Kidney glomerular epithelial cell (primary cell): ENCODE measurements at regions not wholly inside any gene's neighbourhood (a gene's known extent, or its start where the extent isn't known, plus 50 kb on each side); places are given as distances from the start of the nearest gene placed in this dataset.
A peak's percentile ranks its signal among the peaks of the same experiment; 100 is the strongest.

Experiments
- DNase-seq: peaks from one replicate; lab custom pipeline; 2025; lab: John Stamatoyannopoulos, UW

DNA sequence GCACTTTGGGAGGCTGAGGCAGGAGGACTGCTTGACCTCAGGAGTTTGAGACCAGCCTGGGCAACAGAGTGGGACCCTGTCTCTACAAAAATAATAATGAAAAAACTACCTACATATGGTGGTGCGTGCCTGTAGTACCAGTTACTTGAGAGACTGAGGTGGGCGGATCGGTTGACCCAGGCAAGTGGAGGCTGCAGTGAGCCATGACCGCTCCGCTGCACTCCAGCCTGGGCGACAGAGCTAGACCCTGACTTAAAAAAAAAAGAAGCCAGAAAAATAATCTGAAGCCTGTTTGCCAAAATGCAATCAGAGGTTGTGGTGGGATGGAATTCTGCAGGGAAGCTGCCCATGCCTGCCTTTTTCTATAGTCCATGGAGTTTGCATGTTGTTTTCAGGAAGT lies 50.4 kb upstream of the GGTA1 start:
- DNase-seq, result no peak

DNA sequence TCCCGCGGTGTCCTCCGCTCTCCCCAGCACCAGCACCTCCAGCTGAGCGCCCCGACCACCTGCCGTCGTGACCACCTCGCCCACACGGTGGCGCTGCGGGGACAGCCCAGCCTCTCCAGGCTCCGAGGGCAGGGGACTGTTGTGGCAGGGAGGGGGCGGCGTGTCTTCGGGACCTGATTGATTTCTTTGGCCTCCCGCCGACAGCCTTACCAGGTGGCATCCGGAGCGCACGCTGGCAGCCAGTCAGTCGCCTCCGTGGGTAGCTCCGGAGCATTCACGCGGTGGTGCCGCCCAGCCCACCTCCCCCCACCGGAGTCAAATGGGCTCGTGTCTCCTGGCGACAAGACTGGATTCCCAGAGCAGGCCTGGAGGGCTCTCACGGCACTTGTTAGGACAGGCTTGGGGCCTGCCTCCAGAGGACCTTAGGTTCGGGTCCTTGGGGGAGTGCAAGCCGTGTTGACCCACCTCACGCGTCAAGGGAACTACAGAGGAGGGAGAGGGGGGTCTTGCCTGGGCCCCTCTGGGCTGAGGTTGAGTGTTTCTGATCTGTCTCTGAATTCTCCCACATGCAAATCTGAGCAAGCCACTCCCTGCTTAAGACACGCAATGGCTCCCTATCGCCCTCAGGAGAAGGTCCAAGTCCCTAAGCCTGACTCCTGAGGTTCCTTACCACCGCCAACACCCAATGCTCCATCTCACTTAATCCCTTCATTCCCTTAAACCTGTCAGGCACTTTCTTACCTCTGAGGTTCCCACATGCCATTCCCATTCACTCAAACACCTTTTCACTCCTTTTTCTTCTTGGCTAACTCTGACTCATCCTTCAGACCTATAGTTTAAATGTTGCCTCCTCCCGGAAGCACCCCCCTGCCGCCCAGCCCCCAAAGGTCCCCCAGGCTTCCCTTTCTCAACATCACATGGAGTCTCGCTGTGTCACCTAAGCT lies 51.2 kb upstream of the GGTA1 start:
- peak; percentile 72 for DNase-seq

DNA sequence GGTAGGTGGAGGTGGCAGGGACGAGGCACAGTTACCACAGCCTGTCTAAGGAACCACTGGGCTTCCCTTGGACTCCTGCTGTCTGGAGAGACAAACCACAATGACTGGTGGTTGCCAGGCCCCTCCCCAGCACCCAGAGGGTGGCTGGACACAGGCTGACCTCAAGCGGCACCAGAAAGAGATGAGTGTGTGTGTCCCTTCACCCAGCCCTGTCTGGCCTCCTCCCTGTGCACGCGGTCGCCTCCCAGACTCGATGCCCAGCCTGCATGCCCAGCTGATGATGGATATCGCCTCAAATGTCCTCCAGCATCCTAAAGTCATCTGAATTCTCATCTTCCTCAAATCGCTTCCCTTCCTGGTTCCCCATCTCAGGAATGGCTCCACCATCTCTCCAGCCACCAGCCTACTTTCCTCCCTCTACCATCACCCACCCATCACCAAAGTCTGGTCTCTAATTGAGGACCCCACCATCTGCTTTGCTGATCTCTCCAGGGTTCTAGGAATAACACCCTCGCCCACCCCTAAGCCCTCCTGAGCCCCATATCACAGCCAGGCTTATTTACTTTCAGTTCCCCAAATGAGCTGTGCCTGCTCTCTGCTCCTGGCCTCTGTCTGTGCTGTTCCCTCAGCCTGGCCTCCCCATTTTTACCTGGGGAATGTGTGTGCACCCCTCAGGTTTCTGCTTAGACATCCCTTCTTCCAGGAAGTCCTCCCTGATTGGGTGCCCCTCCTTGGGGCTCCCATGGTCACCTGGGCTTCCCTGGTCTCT lies 52.5 kb upstream of the GGTA1 start:
- DNase-seq, result no peak

DNA sequence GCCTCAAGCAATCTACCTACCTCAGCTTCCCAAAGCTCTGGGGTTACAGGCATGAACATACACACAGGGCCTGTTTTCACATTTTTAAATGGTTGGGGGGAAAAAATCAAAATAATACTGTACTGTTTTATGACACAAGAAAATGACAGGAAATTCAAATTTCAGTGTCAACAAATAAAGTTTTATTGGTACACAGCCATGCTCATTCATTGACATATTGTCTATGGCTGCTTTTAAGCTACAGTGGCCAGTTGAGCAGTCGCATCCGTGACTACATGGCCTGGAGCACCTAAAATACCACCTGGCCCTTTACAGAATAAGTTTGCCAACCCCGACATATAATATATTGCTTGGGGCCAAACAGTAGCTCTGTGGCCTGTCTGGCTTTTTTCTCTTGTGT lies 56.4 kb upstream of the GGTA1 start:
- no peak for DNase-seq

DNA sequence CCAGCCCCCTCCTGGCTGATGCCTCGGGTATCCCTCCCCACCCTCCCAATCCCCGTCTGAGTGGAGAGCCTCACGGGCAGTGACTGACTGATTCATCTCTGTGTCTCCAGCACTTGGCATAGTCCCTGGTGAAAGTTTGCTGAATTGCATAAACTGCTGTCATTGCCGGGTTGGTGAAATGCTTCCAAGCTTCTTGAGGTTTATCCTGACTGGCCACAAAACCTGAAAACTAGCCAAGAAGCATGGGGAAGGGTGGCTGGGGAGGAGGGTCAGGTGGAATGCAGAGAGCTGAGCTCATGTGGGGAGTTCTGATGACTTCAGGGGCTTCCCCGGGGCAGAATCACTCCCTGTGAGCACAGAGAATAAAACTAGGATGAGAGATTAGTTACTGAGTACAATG lies 56.9 kb upstream of the GGTA1 start:
- DNase-seq, result peak; percentile 98

DNA sequence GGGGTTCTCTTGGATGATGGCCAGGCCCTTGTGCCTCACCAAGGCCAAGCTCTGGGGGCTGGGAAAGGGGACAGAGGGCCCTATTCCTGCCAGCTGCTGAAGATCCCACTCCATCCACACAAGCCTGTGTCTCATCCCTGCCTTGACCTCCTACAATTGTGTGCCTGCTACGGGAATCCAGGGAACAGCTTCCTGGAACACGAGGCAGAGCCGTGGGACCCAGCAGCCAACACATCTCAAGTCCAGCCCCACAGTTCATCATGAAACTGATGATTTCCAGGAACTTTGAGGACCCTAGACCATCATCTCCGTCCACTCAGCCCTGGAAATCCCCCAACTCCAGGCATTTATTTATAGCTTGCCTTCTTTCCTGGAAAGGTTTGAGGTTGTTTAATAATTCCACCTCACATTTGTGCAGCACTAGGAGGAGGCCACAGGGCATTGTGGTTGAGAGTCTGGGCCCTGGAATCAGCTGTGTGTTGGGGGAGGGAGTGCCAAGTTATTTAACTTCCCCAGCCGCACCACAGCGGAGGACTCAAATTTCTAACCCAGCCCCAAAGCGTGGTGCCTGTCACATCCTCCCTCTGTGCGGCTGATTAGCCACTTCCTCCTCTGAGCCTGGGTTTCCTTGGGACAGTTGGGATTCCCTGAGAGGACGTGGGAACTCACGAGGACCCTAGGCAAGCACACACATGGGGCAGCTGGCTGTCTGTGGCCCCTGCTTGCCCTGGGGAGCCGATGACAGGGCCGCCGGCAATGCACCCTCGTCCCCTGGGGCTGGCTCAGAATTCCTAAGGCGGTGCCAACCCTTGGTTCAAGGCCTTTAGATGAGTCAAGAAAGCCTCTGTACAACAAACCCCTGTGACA lies 58.2 kb upstream of the GGTA1 start:
- DNase-seq, result peak; percentile 85

DNA sequence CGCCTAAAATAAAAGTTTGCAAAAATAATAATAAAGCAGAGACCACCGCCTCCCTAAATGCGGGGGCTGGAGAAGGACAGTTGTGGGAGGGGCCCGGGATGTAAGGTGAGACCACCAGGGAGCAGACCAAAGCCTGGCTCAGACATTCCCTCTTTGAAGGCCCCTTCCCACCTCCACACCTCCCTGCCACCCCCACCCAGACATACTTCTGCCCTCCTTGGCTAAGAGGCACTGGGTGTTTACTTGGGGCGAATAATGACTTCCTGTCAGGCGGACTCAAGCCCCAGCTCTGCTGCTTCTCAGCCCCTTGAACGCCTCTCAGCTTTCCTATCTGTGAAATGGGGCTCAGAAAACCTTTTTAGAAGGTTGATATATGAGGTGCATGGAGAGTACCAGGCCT lies 58.8 kb upstream of the GGTA1 start:
- no peak for DNase-seq

DNA sequence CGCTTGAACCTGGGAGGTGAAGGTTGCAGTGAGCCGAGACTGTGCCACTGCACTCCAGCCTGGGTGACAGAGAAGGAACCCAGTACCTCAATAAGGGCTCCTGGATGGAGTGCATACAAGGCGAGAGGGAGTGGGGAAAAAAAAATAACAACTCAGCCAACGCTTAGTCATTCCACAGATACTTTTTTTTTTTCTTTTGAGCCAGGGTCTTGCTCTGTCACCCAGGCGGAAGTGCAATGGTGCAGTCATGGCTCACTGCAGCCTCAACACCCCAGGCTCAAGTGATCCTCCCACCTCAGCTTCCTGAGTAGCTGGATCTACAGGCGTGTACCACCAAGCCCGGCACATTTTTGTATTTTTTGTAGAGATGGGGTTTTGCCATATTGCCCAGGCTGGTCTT lies 59.5 kb upstream of the GGTA1 start:
- peak; percentile 86 for DNase-seq

DNA sequence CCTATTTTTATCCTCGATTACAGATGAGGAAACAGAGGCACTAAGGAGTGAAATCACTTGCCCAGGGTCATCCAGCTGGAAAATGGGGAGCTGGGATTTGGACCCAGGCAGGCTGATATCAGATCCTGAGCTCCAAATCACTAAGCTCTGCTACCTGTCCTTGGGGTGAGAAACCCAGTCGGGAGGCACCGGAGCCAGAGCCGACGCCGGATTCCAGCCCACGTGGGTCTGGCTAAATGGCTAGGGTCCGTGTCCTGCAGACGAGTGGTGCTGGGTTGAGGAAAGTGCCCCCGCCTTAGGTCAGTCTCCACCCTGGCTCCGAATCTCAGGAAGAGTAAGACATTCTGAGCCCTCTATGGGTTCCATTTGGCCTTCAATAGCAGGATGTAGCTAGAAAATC lies 61.3 kb upstream of the GGTA1 start:
- no peak for DNase-seq

DNA sequence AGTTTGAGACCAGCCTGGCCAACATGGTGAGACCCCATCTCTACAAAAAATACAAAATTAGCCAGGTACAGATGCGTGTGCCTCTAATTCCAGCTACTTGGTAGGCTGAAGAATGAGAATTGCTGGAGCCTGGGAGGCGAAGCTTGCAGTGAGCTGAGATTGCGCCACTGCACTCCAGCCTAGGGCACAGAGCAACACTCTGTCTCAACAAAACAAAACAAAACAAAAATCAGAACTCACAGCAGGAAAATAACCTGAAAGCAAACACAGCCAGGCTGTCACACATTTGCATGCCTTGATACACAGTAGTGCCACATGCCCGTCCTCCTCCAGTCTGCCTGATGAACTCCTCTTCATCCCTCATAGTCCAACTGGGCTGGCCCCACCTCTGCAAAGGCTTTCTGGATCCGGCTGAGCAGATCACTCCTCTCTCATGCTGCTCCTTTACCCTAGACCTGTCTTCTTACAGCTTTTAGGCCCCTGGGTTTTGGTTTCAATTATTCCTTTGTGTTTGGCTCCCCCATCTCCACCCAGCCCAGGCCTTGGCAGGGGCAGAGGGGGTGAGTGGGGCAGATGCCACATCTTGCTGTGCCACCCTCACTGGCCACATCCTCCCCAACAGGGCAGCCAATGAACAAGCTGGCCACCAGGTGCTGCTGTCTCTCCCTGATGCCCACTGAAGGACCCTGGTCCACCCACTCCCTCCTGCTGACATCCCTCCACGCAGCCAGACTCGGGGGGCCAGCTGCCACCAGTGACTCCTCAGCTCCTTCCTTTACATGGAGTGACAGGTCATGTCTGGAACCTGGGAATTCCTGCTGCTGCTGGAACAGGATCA lies 62.0 kb upstream of the GGTA1 start:
- DNase-seq, result no peak

DNA sequence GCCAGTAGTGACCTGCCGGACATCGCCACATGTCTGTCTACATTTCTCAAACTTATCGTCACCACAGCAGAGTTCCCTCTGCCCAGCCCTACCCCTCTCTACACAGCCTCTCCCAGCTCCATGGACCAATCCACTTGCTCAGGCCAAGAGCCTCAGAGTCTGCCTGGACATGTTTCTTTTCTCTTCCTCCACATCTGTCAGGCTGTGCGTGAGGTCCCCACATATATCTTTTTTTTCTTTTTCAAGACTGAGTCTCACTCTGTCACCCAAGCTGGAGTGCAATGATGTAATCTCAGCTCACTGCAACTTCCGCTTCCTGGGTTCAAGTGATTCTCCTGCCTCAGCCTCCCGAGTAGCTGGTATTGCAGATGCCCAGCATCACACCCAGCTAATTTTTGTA lies 62.7 kb upstream of the GGTA1 start:
- DNase-seq, result no peak

DNA sequence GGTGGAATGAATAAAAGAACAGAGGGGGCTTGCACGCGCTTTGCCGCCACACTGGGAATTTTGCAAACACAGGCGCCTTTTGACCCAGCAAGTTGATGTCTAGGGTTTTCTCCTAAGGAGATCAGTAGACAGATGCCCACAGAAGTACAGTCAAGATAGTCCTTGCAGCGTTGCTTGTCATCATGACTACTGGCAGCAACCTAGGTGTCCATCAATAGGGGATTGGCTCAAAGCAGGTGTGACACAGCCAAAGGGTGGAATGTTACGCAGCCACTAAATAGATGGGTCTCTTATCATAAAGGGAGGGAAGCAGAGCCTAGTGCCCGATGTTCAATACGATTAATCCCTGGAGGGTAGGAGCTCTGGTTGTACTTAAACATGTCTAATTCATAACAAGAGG lies 63.8 kb upstream of the GGTA1 start:
- no peak for DNase-seq

DNA sequence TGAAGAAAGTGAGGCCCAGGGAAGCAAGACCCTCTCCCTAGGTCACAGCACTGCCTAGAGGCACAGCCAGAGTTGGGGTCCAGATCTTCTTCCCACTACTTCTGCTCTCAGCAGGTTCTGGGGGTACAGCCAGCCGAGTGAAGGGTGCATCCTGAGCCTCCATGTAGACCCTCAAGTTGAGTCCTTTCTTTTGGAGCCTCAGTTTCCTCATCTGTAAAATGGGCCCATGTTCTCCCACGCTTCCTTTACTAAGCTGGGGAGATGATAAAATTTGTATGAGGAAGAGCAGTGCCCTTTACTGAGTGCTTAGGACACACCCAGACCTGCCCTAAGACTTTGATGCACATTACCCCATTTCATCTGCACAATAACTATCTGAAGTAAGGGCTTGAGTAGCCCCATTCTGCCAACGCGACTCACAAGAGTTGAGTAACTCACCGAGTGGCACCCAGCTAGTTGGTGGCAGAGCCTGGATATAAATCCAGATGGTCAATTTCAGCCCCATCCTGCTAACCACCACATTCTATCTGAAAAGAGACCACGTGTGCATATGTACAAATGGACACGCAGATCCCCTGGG lies 64.3 kb upstream of the GGTA1 start:
- DNase-seq, result no peak

DNA sequence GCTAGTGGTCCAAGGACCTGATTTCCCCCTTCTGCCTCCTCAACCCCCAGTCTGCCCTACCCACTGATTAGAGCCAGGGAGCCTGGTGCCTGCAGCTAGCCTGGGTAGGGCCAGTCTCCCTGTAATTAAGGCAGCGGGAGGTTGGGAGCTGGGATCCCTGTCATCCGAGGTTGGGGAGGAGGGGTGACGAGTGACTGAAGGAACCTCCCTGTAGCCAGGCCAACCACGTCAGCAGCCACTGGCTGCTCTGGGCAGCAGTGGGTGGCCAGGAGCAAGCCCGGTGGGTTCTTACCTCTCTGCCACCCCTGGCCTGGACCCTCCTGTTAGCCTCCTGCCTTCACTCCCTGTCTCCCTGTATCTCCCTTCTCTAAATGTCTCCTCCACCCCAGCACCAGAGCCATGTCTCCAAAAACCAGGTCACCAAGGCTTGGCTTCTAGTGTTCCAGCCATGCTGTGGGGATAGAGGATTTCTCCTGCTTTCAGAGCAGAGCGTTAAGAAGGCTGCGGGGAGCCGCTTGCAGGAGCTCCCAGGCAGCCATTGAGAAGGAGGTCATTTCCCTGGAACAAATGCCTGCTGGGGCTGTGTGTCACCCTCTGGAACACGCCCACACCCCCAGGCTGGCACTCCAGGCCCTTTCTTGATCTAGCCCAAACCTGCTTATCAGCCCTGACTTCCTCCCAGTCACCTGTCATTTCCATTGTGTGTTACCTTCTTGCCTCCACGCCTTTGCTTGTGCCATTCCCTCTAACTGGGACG lies 65.0 kb upstream of the GGTA1 start:
- DNase-seq, result no peak

DNA sequence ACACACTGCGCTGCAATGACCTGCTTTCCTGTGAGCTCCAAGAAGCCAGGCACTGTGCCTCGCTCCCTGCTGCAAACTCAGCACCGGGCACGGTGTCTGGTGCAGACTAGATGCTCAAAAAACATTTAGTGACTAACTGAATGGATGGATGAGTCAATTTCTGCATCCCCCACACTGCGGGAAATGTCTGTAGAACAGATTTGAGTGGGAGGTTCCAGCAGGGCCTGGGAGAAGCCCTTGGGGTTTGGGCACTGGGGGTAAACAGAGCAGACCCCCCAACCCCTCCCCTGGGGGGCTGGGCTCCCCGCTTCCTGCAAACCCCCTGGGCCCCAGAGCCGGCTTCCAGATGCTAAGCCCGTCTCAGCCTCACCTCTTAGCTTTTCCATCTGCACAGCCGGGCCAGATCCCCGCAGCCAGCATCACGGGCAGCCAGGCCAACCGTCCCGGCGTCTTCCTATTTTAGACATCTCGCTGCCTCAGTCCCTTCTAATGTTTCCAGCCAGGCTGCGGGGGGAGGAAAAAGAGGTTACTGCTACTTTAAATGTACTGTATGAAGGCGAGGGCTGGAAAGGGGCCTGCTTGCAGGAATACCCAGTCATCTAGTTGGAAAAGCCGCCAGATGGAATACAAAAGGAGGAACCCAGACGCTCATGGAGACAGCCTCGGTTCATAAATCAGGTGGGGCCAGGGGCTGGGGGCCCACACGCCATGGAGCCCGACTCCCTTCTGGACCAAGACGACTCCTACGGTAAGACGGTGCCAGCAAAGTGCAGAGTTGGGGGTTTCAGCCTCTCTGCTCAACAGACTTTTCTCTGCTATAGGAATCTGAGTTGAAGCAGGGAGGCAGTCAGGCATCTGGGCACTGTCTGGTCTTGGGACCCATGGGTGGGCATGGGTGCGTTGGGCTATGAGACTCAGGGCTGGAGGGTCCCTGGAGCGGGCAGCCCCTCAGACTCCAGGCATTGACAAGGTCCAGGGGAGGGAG lies 67.1 kb upstream of the GGTA1 start:
- DNase-seq, result peak; percentile 74

DNA sequence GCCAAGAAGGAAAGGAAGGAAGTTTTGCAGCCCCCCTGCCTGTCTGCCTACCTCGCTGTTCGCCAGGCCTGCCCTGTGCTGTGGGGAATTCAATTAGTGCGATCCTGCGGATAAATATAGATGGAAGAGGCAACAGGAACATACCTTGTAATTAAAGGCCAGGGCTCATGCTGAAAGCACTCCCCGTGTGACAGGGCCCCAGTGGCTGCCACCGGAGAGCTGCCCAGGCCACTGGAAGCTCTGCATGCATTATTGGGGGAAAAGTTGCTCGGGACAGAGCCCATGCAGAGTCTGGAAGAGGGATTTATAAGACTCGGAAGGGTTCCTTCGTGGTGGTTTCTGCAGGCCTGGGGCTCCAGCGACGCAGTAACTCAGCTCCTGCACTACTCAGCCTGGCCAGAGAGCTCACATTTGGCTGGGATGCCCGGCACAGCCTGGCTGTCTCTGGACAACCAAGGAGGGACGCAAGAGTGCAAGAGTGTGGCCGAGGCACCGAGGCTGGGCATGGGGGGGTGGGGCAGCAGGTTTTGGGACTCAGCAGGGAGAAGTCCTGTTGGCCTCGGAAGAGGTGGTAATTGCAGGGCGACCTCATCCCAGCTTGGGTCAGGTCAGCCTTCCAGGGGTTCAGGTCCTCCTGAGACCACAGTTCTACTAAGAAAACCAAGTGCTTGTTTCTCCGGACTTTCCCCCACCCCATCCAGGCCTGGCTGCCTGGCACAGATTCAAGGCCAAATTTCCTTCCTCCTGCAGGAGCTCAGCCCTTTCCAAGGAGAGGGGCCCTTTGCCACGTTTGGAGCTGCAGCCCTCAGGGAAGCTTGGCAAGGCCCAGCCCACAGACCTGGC lies 68.1 kb upstream of the GGTA1 start:
- DNase-seq, result no peak

DNA sequence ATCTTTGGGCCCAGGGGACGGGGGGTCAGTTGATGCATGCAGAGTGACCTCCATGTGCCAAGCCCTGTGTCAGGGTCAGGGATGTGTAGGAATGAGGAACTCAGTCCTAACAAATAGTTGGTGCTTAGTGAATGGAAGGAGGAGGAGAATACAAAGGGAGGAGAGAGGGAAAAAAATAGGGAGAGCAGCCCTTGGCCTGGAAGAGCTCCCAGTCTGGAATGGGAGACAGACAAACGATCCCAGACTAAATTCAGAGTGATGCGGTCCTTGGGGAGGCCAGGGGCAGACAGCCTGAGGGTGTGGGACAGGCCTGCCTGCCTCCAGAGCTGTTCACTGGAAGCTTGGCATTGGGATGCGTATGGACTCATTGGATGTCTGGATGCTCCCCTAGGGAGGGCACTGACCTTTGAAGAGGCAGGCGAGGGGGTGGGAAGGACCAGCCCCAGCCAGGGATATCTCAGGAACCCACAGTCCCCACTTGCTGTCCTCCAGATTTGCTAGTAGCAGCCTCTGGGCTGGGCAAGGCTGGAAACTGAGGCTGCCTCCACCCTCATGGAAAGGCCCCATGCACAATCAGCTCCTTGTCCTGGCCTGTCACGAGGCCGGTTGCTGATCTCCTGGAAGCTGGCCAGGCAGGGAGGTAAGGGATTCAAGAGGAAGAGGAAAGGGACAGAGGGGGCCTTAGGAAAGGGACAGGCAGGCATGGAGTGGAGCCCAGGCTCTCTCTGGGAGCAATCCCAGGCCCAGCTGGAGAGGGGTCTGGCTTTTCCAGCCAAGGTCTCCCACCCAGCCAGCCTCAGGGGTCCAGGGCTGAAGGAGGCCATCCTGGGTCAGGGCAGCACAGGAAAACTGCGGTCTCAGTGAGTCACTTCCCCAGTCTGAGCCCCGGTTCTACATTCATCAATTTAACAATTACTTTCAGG lies 69.0 kb upstream of the GGTA1 start:
- DNase-seq, result no peak
